GM12873 (cell line): ENCODE measurements at regions not wholly inside any gene's neighbourhood (a gene's known extent, or its start where the extent isn't known, plus 50 kb on each side); places are given as distances from the start of the nearest gene placed in this dataset.

Source experiments
- TF ChIP-seq, protein P1 (sequence below): IDR thresholded peaks from 2 replicates; pipeline ENCODE4 v1.5.1; 2012; ENCODE audit warnings: low read depth, mild to moderate bottlenecking, moderate library complexity, low read length, control low read depth; ENCODE audit not compliant: insufficient read depth; ENCODE audit errors: missing control alignments

DNA sequence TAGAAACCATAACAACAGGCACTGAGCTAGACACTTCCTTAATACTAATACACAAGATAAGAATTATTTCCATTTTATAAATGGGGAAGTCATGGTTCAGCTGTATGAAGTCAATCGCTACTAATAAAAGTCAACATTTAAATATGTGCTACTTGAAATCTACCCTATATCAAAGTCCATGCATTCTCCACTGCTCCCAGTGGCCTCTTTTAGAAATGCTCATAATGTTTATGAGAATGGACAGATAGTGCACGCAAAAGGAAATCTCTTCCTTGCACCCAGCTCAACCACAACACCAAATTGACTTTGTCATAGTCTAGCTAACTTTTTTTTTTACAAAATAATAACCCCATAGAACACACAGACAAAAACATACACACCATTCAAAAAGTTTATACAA, 281.7 kb upstream of the CXADR start:
- TF ChIP-seq, protein P1, sequence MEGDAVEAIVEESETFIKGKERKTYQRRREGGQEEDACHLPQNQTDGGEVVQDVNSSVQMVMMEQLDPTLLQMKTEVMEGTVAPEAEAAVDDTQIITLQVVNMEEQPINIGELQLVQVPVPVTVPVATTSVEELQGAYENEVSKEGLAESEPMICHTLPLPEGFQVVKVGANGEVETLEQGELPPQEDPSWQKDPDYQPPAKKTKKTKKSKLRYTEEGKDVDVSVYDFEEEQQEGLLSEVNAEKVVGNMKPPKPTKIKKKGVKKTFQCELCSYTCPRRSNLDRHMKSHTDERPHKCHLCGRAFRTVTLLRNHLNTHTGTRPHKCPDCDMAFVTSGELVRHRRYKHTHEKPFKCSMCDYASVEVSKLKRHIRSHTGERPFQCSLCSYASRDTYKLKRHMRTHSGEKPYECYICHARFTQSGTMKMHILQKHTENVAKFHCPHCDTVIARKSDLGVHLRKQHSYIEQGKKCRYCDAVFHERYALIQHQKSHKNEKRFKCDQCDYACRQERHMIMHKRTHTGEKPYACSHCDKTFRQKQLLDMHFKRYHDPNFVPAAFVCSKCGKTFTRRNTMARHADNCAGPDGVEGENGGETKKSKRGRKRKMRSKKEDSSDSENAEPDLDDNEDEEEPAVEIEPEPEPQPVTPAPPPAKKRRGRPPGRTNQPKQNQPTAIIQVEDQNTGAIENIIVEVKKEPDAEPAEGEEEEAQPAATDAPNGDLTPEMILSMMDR, result no peak

DNA sequence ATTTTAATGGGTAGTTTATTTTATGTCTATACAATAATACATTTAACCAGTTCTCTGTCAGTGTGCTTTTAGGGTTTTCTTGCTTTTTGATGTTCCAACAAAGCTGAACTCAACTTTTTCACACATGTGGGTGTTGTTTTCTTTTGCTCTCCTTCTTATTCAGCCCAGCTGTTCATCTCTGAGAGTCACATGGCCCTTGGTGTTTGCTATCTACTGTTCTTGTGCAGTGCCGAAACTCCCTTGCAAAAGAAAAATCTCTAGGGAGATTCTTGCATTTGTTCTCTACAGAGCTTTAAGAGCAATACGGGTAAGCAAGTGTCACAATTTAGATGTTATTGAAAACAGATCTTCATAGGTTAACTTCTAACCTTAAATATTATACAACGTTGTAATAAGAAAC, 281.1 kb upstream of the CXADR start:
- TF ChIP-seq, protein P1, result no peak

DNA sequence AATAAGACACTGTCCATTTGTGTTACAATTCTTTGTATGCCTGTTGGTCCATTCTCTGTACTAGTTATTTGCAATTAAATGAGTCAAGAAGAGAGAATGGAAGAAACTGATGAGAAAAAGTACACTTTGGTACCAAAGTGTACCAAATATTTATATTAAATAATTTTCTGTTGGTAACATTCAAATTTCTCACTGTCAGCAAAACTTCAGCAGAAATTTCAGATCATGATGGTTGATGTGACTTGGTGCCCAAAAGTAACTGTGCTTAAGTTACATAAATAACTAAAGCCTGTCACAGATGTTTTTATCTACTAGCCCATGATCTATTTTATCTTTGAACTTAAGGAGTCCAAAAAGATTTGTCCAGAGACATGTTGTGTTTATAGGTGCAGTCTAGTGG, 274.4 kb upstream of the CXADR start:
- TF ChIP-seq, protein P1, result no peak

DNA sequence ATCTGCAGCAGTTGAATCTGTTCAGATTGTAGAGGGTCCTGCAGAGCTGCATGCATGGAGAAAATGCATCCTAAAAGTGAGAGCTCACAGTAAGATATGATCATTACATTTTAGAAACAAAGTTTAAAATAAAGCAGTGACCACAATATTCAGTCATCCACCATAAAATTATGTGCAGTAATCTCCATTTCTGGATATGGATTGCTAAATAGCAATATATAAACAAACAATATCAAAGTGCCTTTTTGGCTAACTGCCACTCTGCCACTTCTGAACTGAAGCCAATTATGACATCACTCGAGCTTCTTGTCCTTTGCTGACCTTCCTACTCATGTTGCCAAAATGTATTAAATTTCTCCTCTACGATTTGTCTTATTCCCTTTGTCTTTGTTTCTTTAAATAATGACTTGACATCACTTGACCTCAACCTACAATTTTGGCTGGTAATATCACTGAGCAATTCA, 262.0 kb upstream of the CXADR start:
- TF ChIP-seq, protein P1, result no peak

DNA sequence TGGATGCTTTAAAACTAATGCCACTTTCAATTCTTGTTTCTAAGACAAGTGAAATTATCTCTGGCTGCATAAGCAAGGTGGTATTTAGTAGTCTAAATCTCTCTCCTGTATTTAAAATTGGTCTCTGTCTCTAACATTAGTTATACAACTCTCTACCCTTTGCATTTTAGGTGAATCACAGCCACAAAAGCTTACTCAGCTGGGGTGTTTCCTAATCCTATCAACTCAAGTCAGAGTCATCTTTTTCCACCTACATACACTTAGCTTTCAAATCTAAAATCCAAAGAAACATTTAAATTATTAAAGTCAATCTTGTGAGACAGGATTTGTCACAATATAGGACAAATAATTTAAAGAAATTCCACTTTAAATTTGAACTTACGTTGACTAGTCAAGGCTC, 255.1 kb upstream of the CXADR start:
- TF ChIP-seq, protein P1, result no peak

DNA sequence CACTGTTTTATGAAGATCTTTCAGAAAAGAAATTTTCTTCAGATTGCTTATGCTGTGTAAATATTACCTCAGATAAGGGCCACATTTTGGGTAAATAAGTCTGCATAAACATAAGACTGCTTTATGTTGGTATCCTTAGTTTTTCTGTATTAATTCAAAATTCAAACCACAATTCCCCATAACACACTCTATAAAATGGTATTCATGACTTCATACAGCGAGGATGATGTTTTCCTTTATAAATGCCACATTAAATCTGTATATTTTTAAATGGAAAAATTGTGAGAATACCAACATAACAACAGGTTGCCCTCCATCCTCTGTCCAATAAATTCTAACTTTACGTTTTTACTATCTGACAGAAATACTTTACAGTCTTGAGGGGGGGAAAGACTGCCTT, 248.7 kb upstream of the CXADR start:
- TF ChIP-seq, protein P1, result no peak

DNA sequence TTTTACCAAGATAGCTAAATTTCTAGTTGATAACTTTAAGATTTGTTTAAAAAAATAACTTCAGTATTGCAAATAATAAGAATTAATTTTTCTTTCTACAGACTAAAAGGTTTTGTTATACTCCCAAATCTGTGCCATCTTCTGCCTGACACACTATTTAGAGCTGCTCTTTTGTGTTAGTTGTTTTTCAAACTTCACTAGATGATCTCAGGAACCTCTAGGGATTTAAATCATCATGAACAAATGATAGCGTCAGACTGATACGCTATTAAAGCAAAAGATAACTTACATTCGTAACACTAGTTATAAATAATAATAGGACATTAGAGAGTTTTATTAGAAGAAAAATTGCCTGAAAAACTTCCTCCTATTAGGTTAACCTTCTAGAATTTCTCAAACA, 243.1 kb upstream of the CXADR start:
- TF ChIP-seq, protein P1, result no peak
